ENCODE measurements at regions not wholly inside any gene's neighbourhood (a gene's known extent, or its start where the extent isn't known, plus 50 kb on each side); places are given as distances from the start of the nearest gene placed in this dataset.

GRCh38 chr13:85997587-85997986 lies 198.4 kb upstream of the SLITRK6 start:
- no peak for DNase-seq (ENCODE audit: low spot score)
- H3K9me3 Mint-ChIP-seq (ENCODE audit: unreplicated experiment), result no peaks in the 10 kb centered on the region
- H3K36me3 Mint-ChIP-seq (ENCODE audit: low read depth, unreplicated experiment), result no peaks in the 10 kb centered on the region
- no peaks in the 10 kb centered on the region for H3K4me1 Mint-ChIP-seq (ENCODE audit: unreplicated experiment)
- no peaks in the 10 kb centered on the region for H3K27me3 Mint-ChIP-seq (ENCODE audit: unreplicated experiment)
- no peak overlapping the region for H3K27ac Mint-ChIP-seq (ENCODE audit: unreplicated experiment)
- no peak overlapping the region for H3K4me3 Mint-ChIP-seq (ENCODE audit: unreplicated experiment)
- TF ChIP-seq, protein P1, sequence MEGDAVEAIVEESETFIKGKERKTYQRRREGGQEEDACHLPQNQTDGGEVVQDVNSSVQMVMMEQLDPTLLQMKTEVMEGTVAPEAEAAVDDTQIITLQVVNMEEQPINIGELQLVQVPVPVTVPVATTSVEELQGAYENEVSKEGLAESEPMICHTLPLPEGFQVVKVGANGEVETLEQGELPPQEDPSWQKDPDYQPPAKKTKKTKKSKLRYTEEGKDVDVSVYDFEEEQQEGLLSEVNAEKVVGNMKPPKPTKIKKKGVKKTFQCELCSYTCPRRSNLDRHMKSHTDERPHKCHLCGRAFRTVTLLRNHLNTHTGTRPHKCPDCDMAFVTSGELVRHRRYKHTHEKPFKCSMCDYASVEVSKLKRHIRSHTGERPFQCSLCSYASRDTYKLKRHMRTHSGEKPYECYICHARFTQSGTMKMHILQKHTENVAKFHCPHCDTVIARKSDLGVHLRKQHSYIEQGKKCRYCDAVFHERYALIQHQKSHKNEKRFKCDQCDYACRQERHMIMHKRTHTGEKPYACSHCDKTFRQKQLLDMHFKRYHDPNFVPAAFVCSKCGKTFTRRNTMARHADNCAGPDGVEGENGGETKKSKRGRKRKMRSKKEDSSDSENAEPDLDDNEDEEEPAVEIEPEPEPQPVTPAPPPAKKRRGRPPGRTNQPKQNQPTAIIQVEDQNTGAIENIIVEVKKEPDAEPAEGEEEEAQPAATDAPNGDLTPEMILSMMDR (IDR thresholded peaks at IDR 0.05; ENCODE audit: unreplicated experiment), result no peak

- H3K27ac Mint-ChIP-seq (ENCODE audit: unreplicated experiment), result no peak overlapping the region
- no peaks in the 10 kb centered on the region for H3K9me3 Mint-ChIP-seq (ENCODE audit: unreplicated experiment)
- TF ChIP-seq, protein P1 (IDR thresholded peaks at IDR 0.05; ENCODE audit: unreplicated experiment), result no peak
- H3K4me1 Mint-ChIP-seq (ENCODE audit: unreplicated experiment), result no peaks in the 10 kb centered on the region
- no peak overlapping the region for H3K4me3 Mint-ChIP-seq (ENCODE audit: unreplicated experiment)
- DNase-seq (ENCODE audit: low spot score), result no peak
- no peaks in the 10 kb centered on the region for H3K27me3 Mint-ChIP-seq (ENCODE audit: unreplicated experiment)
- H3K36me3 Mint-ChIP-seq (ENCODE audit: low read depth, unreplicated experiment), result no peaks in the 10 kb centered on the region
Measured at GRCh38 chr13:85995788-85996418, 196.7 kb upstream of the SLITRK6 start.

- H3K27ac Mint-ChIP-seq (ENCODE audit: unreplicated experiment), result no peak overlapping the region
- H3K4me3 Mint-ChIP-seq (ENCODE audit: unreplicated experiment), result no peak overlapping the region
- DNase-seq (ENCODE audit: low spot score), result no peak
- H3K36me3 Mint-ChIP-seq (ENCODE audit: low read depth, unreplicated experiment), result no peaks in the 10 kb centered on the region
- H3K4me1 Mint-ChIP-seq (ENCODE audit: unreplicated experiment), result no peaks in the 10 kb centered on the region
- TF ChIP-seq, protein P1 (IDR thresholded peaks at IDR 0.05; ENCODE audit: unreplicated experiment), result no peak
- no peaks in the 10 kb centered on the region for H3K9me3 Mint-ChIP-seq (ENCODE audit: unreplicated experiment)
- H3K27me3 Mint-ChIP-seq (ENCODE audit: unreplicated experiment), result no peaks in the 10 kb centered on the region
Measured at GRCh38 chr13:85993567-85993966, 194.3 kb upstream of the SLITRK6 start.

- Mint-ChIP-seq H3K27ac (ENCODE audit: unreplicated experiment) (no peak overlapping the region), H3K4me1 (ENCODE audit: unreplicated experiment) (no peaks in the 10 kb centered on the region), H3K27me3 (ENCODE audit: unreplicated experiment) (no peaks in the 10 kb centered on the region), H3K9me3 (ENCODE audit: unreplicated experiment) (no peaks in the 10 kb centered on the region), H3K4me3 (ENCODE audit: unreplicated experiment) (no peak overlapping the region), H3K36me3 (ENCODE audit: low read depth, unreplicated experiment) (no peaks in the 10 kb centered on the region)
- DNase-seq (ENCODE audit: low spot score), result no peak
- TF ChIP-seq, protein P1 (IDR thresholded peaks at IDR 0.05; ENCODE audit: unreplicated experiment), result no peak
Measured at GRCh38 chr13:85990397-85990796, 191.2 kb upstream of the SLITRK6 start.

GRCh38 chr13:85985797-85986196 lies 186.6 kb upstream of the SLITRK6 start:
- Mint-ChIP-seq H3K27me3 (ENCODE audit: unreplicated experiment) (no peaks in the 10 kb centered on the region), H3K4me1 (ENCODE audit: unreplicated experiment) (no peaks in the 10 kb centered on the region), H3K27ac (ENCODE audit: unreplicated experiment) (no peak overlapping the region), H3K36me3 (ENCODE audit: low read depth, unreplicated experiment) (no peaks in the 10 kb centered on the region), H3K9me3 (ENCODE audit: unreplicated experiment) (no peaks in the 10 kb centered on the region), H3K4me3 (ENCODE audit: unreplicated experiment) (no peak overlapping the region)
- TF ChIP-seq, protein P1 (IDR thresholded peaks at IDR 0.05; ENCODE audit: unreplicated experiment), result no peak
- DNase-seq (ENCODE audit: low spot score), result no peak
